ENCODE measurements at regions not wholly inside any gene's neighbourhood (a gene's known extent, or its start where the extent isn't known, plus 50 kb on each side); places are given as distances from the start of the nearest gene placed in this dataset.

GRCh38 chr12:98329589-98329988 is 185.8 kb upstream of the TMPO start:
- DNase-seq (ENCODE audit: low read depth in 1 of 2, low spot score in 1 of 2): no peak

GRCh38 chr12:98332642-98333041 is 182.7 kb upstream of the TMPO start:
- Histone ChIP-seq H3K4me3 (replicated peaks; ENCODE audit: insufficient read depth, low read length) (no peak overlapping the region), H3K27ac (replicated peaks) (no peak overlapping the region), H3K27me3 (ENCODE audit: insufficient read depth, poor library complexity, severe bottlenecking) (no peaks in the 10 kb centered on the region)
- no peak for DNase-seq (ENCODE audit: low read depth in 1 of 2, low spot score in 1 of 2)
- no peak for TF ChIP-seq SPI1 (IDR thresholded peaks at IDR 0.05; ENCODE audit: borderline replicate concordance, low read depth)
- TF ChIP-seq REST (IDR thresholded peaks at IDR 0.05; ENCODE audit: insufficient replicate concordance, low read depth): no peak
- no peak for TF ChIP-seq GABPA (IDR thresholded peaks at IDR 0.05; ENCODE audit: low read depth)

More at GRCh38 chr12:98329589-98329988, 185.8 kb upstream of the TMPO start:
- H3K4me3 ChIP-seq (replicated peaks; ENCODE audit: insufficient read depth, low read length): no peak overlapping the region
- no peak overlapping the region for H3K27ac ChIP-seq (replicated peaks)
- TF ChIP-seq POLR2AphosphoS5 (IDR thresholded peaks at IDR 0.05; ENCODE audit: low read depth): no peak
- TF ChIP-seq GABPA (IDR thresholded peaks at IDR 0.05; ENCODE audit: low read depth): no peak
- TF ChIP-seq CTCF (IDR thresholded peaks at IDR 0.05; ENCODE audit: insufficient read depth, low read length): no peak
- TF ChIP-seq SPI1 (IDR thresholded peaks at IDR 0.05; ENCODE audit: borderline replicate concordance, low read depth): no peak
- TF ChIP-seq REST (IDR thresholded peaks at IDR 0.05; ENCODE audit: insufficient replicate concordance, low read depth): no peak
- no peaks in the 10 kb centered on the region for H3K27me3 ChIP-seq (ENCODE audit: insufficient read depth, poor library complexity, severe bottlenecking)

- DNase-seq (ENCODE audit: low read depth in 1 of 2, low spot score in 1 of 2): no peak
- no peak for TF ChIP-seq SPI1 (IDR thresholded peaks at IDR 0.05; ENCODE audit: borderline replicate concordance, low read depth)
- no peak for TF ChIP-seq CTCF (IDR thresholded peaks at IDR 0.05; ENCODE audit: insufficient read depth, low read length)
- no peak for TF ChIP-seq GABPA (IDR thresholded peaks at IDR 0.05; ENCODE audit: low read depth)
- TF ChIP-seq POLR2AphosphoS5 (IDR thresholded peaks at IDR 0.05; ENCODE audit: low read depth): no peak
- TF ChIP-seq REST (IDR thresholded peaks at IDR 0.05; ENCODE audit: insufficient replicate concordance, low read depth): no peak
- Histone ChIP-seq H3K27ac (replicated peaks) (no peak overlapping the region), H3K27me3 (ENCODE audit: insufficient read depth, poor library complexity, severe bottlenecking) (no peaks in the 10 kb centered on the region), H3K4me3 (replicated peaks; ENCODE audit: insufficient read depth, low read length) (no peak overlapping the region)
Observed at GRCh38 chr12:98334768-98335167, 180.6 kb upstream of the TMPO start.

Data from HL-60 (cell line).